HG03159 (cell line): ENCODE measurements at regions not wholly inside any gene's neighbourhood (a gene's known extent, or its start where the extent isn't known, plus 50 kb on each side); places are given as distances from the start of the nearest gene placed in this dataset.

Experiments used
- ATAC-seq: cut with Tn5 transposase; IDR thresholded peaks from one replicate; pipeline ENCODE4 v1.9.1; 2021; ENCODE audit warnings: mild to moderate bottlenecking, moderate library complexity; ENCODE audit not compliant: unreplicated experiment

DNA sequence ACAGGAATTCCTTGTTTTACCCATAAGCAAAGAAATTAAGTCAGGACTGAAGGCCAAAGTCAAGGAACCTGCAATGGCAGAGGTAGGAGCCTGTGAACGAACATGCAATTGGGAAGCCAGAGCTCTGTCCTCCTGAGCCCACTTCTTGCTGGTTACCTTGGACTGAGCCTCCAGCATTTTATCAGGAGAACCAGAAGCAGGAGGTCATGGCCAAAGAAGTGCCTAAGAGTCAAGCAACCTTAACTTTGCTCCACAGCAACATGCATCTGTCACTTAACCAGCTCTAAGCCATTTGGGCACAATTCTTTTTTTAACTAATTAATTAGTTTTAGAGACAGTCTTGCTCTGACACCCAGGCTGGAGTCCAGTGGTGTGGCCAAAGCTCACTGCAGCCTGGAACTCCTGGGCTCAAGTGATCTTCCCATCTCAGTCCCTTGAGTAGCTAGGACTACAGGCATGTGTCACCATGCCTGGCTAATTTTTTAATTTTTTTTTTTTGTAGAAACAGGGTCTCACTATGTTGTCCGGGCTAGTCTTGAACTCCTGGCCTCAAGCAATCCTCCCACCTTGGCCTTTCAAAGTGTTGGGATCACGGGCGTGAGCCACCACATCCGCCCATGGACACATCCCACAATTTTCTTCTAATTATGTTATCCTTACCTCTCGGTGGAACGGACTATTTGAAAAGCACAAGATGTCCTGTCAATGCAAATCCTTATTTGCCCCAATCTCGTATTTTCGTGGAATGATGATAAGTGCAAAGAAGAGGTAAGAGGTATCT lies 334.2 kb downstream of the CD83 start:
- no peak for ATAC-seq

DNA sequence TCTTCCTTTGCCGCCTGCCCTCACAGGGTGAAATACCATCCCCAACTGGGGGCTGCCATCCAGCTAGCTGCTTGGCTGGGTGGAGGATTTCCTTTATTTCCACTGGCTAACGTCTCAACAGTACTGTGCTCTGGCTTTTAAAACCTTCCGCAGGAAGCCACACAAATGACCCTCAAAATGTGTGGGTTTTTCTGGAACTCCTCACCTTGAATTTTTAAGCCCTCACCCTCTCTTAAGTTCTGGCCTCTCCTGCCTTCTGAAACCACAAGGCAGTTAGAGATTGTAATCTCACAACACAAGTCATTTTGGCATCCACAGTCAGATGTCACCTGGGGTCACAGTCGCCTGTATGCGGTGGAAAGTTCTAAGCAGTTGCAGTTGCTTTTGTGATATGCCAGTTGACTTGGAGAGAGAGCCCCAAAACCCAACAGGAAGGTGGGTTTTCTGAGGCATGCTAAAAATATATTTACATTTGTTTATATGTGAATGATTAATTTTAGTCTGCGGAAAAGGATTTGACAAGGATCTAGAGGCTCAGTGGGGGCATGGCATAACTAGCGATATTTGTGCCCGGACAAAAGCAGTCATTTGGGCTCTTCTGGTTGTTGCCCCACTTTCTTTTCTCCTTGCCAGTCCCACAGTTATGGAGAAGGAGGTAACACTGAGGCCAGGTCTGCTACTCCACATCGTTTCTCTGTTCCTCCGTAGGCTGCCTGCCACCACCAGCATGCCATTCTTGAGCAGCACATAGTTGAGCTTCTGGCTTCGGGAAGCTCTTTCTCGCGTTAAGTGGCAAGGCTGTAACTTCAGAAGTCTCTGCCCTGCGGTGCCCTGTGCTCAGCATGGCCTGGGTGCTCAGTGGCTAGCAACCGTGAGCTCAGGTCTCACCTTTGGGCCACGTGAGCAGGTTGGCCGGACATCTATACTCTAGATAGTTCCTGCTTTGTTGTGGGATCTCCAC lies 335.3 kb downstream of the CD83 start:
- ATAC-seq = peak; percentile 71

DNA sequence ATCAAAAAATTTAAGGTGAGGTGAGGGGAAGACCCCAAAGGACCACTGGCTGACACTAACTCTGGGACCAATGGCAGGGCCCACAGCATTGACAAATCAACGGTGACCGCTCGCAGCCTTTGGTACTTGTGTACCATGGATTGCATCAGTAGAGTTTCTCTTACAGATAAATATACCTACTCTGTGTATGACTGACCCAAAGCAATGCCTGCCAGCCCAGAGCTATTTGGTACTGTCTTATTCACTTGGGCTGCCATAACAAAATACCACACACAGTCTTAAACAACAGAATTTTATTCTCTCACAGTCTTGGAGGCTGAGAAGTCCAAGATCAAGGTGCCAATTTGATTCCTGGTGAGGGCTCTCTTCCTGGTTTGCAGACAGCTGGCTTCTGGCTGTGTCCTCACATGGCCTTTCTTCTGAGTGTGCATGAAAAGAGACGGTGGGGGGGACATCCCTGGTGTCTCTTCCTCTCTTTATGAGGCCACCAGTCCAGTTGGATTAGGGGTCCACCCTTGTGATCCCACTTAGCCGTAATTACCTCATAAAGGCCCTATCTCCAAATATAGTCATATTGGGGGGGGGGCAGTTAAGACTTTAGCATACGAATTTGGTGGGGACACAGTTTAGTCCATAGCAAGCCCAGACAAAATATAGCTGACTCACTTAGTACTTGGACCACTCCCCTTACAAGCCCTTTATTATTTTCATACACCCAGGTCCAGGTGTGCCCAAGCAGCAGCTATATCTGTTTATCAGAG lies 336.3 kb downstream of the CD83 start:
- no peak for ATAC-seq

DNA sequence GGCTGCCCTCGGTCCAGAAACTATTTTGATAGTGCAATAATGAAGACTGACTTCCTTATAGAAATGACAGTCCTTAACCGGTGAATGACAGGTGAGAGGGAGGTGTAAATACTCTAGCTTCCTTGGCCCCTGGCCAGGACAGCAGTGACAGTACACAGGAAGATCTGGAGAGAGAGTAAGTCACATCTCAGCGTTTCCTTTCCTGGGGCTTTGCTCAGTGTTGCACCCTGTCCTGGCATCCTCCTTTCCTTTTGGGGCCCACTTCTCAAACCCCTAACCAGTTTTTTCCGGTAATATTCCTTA lies 336.9 kb downstream of the CD83 start:
- ATAC-seq = no peak

DNA sequence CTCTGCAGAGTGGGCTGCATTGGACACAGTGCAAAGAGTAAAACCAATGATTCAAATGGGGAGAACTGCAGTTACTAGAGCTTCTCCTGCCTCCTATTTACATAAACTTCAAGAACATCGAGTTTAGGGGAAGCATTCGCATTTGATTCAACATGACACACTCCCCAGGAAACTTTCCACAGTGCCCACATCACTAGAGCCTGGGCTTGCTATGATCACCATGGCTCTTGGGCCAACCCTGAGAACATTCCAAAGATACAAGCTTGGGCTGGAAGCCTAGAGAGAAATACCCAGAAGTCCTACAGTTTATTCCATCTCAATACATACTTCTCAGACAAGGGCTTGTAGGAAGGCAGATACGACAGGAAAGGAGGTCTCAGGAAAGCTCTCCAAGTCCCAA lies 337.9 kb downstream of the CD83 start:
- ATAC-seq = no peak

DNA sequence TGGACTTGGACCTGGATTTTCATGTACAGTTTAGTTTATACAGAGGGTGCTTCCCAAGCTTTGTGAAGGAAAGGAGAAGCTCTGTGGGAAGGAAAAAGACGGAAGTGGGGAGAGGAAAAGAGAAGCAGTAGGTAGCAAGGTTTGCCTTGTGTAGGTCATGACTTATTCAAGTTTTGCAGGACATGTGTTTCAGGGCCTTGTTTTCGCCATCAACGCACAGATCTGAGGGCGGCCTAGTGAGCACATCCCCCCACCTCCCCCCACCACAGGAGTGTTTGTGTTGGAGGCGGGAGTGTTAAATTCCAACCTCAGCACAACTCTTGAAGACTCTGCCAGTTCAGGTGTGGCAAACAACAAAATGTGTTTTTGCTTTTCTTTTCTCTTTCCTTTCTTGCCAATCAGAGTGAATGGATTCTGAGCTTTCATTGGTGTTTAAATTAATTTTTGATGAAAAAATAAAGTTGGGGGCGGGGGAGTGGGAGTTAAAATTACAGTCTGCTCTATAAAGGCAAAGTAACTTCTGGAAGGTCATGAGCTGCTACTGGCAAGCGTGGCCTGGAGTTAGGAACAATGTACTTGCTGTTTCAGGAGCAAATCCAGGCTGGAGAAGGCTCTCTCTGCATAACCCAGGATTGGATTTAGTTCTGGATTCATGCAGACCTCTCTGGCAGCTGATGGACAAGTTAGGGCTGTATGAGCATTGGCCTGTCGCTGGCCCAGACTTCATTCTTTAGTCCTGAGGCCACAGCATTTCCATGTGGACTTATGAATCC lies 338.5 kb downstream of the CD83 start:
- ATAC-seq = no peak

DNA sequence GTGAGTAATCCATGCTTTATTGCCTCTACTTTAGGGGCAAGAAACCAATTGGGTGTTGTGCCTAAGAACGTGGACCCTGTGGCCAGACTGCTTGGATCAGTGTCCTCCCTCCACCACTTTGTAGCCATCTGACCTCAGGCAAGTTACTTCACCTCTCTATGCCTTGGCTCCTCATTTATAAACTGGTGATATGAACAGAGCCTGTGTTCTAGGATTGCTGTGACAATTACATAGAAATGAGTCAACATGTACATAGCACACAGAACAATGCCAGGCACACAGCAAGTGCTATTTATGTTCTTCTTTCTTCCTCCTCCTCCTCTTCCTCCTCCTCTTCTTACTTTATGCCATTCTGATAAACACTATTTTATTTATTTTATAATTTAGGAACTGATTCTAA lies 339.4 kb downstream of the CD83 start:
- ATAC-seq = no peak

DNA sequence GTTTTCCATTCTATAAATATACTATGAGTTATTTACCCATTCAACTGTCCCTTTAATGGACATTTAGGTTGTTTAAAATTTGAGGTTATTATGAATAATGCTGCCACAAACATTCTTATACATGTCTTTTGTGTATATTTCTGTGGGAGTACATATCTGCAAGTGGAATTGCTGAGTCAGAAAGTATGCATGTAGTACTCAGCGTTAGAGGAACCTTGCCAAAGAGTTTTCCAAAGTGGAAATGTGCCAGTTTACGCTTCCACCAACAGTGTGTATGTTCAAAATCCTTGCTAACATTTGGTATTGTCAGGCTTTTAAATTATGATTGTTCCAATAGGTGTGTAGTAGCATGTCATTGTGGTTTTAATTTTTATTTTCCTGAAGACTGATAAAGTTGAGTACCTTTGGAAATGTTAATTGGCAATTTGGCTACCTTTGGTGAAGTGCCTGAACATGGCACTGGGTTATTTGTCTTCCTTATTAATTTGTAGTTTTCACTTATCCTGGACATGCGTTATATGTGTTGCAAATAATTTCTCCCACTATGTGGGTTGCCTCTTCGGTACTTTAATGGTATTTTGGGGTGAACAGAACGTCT lies 341.2 kb downstream of the CD83 start:
- ATAC-seq = no peak

DNA sequence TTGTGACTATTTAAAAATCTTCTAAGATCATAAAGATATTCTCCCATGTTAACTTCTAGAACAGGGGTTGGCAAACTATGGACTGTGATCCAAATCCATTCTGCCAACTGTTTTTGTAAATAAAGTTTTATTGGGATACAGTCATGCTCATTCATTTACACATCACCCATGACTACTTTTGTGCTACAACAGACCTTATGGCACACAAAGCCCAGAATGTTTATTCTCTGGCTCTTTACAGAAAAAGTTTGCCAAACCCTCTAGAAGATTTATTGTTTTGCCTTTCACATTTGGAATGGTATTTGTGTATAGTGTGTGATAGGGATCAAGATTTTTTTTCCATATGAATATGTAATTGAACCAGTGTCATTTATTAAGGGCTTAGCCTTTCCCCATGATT lies 341.7 kb downstream of the CD83 start:
- no peak for ATAC-seq

DNA sequence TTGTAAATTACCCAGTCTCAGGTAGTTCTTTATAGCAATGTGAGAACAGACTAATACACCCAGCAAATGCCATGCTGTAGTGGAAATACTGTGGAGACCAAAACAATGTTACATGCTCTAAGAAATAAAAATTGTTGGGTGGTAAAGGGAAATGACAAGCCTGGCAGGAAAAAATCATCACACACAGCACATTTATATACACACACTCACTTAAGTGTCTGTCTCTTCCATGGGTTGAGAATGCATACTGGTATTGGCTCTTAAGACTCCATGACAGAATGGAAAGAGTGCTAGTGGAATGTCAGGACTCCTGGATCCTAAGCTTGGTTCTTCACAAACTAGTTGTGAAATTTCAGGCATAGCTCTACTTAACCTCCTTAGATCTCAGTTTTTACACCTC lies 343.0 kb downstream of the CD83 start:
- no peak for ATAC-seq

DNA sequence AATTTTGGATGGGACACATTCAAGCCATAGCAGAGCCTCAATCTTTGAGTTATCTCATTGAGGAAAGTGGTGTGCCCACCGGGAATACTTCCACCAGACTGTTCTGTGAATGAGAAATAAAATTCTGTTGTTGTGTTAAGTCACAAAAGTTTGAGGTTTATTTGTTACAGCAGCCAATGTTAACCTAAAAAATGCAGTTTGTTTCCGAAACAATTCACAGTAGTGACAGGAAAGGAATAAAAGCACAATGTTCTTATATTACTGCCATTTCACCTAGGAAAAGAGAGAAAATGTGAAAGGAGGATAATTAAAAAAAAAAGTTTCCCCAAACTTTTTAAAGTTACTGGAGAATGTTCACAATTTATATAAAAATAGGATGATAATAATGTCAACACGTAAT lies 344.6 kb downstream of the CD83 start:
- no peak for ATAC-seq

DNA sequence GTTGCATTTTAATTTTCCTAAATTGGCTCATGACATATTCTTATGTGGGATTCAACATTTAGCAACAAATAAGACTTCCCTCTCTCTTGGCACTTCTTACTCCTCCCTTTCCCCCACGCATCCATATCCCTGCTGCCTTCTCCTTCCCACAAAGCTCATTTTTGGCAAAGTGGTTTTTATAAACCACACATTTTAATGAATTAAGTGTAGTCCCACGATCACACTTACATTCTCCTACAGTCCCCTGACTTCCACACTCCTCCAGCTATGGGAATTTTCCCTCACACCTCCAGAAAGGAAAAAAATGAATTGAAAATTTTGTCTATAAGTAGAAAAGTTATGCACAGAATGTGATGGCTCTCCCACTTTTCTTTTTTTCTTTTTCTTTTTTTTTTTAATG lies 345.0 kb downstream of the CD83 start:
- ATAC-seq = no peak

DNA sequence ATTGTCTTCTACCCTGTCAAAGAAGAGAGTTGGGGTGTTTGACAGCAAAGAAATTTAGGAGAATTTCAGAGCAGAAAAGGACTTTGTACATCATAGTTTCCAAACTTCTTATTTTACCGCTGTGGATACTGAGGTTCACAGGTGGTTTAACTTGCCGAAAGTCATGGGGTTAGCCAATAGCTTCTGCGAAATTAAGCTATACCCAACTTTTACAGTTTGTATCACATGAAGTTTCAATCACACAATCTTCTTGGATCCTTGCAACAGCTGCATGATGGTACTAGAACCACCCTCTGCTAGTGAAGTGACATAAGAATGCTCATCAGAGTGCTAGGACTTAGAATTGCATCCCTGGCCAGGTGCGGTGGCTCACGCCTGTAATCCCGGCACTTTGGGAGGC lies 345.5 kb downstream of the CD83 start:
- no peak for ATAC-seq

DNA sequence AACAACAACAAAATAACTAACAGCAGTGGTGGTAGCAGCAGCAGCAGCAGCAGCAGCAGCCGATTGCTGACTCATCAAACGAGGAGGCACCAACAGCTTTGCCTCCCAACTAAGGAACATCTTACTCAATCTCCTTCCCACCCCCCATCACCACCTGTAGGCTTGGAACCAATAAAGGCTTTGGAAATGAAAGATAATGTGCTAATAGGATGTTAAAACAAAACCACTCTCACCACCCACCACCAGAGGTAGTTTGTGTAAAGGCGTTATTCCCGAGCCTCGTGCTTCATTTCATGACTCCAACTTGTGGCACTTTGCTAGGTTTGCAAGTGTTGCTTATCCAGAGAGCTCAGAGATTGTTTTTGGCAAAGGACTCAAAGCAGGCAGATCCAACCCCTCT lies 346.5 kb downstream of the CD83 start:
- no peak for ATAC-seq

DNA sequence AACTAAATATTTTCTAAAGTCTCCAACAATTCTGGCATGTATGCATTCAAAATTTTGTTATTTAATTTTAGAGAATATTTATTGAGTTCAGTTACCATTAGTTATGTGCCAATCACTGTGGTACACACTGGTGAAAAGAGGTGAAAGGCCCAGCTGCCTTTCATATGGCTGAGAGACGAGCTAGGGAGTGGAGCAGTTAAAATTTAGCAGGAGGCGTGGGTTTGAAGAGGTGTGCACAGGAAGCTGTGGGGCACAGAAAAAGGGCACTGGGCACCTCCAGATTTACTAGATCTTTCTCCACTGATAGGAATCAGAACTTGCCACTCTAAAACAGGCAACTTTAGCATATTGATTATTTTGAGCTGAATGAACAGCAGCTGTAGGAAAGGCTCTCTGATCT lies 347.1 kb downstream of the CD83 start:
- no peak for ATAC-seq

DNA sequence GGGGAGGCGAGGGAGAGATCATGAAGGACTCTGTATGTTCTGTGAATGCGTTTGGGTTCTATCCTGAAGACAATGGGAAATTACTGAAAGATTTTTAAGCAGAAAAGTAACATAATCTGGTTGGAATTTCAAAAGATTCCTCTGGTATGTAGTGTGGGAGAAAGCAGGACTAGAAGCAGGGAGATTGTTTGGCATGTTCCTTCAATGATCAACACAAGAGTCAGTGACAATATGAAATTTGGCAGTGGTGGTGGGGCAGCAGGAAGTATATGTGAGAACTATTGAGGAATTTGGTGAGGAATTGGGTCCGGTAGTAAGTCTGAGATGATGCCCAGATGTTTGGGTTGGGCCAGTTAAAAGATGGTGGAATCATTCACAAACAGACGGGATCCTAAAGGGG lies 348.7 kb downstream of the CD83 start:
- no peak for ATAC-seq

DNA sequence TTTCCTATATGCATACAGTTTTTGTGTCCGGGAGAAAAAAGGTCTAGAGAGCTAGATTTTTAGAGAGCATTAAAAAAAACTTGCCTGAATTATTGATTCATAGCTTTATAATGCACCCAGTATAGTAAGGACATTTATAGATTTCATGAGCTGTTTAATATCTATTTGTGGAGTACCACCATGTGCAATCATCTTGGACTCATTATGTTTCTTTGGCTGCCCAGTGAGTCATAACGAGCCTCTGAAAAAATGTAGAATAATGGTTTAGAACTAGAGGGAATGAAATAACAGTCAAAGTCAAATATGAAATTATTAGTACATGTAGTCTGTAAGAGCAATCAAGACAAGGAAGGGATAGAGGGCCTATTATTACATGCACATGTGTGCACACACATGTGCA lies 350.0 kb downstream of the CD83 start:
- ATAC-seq = no peak

DNA sequence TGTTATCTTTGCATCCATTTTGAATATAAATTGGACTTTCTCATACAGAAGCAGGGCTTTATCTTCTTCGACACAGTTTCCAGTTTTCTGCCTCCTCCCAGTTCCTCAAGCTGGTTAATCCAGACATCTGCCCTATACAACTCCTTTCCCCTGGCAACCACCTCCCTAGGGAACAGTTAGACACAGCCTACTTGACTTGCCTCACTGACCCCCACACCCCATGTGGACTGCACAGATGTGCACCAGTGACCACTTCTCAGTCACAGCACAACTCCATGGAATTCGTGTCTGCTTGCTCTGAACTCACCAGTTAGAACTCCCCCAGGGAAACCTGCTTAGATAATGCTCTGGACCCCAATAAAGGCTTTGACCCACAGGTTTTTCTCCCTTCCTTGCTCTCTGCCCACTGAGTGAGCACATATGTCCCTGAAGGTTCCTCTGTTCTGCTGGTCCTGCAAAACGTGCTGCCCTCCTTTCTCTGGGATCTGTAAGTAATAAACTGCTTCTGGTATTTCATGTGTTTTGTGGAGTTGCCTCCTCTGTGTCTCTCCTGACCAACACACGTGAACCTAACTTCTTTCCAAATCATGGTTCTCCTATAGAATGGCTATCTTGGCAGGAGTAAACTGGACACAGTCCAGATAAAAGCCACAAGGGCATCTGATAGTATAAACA lies 351.2 kb downstream of the CD83 start:
- no peak for ATAC-seq

DNA sequence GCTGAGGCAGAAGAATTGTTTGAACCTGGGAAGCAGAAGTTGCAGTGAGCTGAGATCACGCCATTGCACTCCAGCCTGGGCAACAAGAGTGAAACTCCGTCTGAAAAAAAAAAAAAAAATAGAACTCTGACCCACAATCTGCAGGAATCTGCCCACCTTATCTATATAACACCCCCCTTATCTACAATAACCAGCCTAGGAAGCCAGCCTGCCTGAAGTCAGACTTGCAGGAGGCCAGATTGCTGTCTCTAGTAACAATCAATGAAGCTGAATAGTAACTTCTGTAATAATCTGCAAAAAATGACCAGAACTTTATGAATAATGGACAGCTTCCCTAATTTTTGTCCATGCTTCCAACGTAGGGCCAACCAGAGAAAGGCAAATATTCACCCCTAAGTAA lies 352.5 kb downstream of the CD83 start:
- no peak for ATAC-seq

DNA sequence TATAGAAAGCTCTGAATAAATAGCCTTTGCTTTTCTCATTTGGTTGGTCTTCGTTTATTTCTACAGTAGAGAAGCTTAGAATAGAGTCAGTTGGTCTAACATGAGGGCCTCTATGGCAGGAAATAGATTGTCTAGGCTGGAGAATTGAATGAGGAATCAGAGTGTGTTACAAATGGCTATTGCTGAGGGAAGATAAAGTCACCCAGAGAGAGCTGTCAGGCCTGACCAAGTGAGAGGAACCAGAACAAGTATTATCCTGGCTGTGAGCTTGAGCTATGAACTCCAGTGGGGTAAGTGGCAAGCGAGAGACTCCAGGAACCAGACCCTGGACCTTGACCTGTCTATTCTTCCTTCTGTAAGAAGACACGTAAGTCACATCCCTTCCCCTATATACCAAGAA lies 353.1 kb downstream of the CD83 start:
- ATAC-seq = no peak
